Keratinocyte (primary cell): ENCODE measurements at regions not wholly inside any gene's neighbourhood (a gene's known extent, or its start where the extent isn't known, plus 50 kb on each side); places are given as distances from the start of the nearest gene placed in this dataset.

Experiments
- DNase-seq: peaks from one replicate; pipeline ENCODE4 v3.0.0-alpha.2; 2011; ENCODE audit warnings: low read depth, missing footprints, low spot score
- FAIRE-seq: peaks from 2 replicates; lab custom pipeline; 2011; peaks lifted over from hg19 to GRCh38; lab: Jason Lieb, UNC
- H2AFZ ChIP-seq: 2 replicates; pipeline ENCODE4 v1.6.0; 2012; ENCODE audit warnings: low read length, control low read depth, inconsistent platforms; ENCODE audit not compliant: control insufficient read depth
- H3K27ac ChIP-seq: 2 replicates; pipeline ENCODE4 v1.5.1; 2011; ENCODE audit warnings: low read length; ENCODE audit not compliant: control insufficient read depth, insufficient read depth
- H3K27me3 ChIP-seq: 3 replicates; pipeline ENCODE4 v1.6.0; 2011; ENCODE audit warnings: low read length; ENCODE audit not compliant: control insufficient read depth, insufficient read depth; ENCODE audit errors: extremely low read depth
- H3K36me3 ChIP-seq, 2 experiments: 2 replicates in 1 of 2; 3 replicates in 1 of 2; pipeline ENCODE4 v1.5.1; 2011; ENCODE audit warnings: low read length in 2 of 2, mild to moderate bottlenecking in 1 of 2; ENCODE audit not compliant: control insufficient read depth in 2 of 2, insufficient read depth in 2 of 2; ENCODE audit errors: extremely low read depth in 1 of 2
- H3K4me1 ChIP-seq: 3 replicates; pipeline ENCODE4 v1.5.1; 2011; ENCODE audit warnings: low read length; ENCODE audit not compliant: control insufficient read depth, insufficient read depth; ENCODE audit errors: extremely low read depth
- H3K4me2 ChIP-seq: 3 replicates; pipeline ENCODE4 v1.6.0; 2011; ENCODE audit warnings: low read depth, low read length; ENCODE audit not compliant: control insufficient read depth, insufficient read depth; ENCODE audit errors: extremely low read depth
- H3K4me3 ChIP-seq, 3 experiments: fragments of 200-600 bp in 1 of 3; sonication (generic) in 1 of 3; 2 replicates in 2 of 3; 3 replicates in 1 of 3; pipeline ENCODE4 v1.5.1; 2011 to 2016; ENCODE audit warnings: low read length in 3 of 3, mild to moderate bottlenecking in 3 of 3, control low read depth in 2 of 3, inconsistent platforms in 1 of 3, low read depth in 1 of 3, mixed read lengths in 1 of 3, mixed run types in 1 of 3, moderate library complexity in 1 of 3; ENCODE audit not compliant: control insufficient read depth in 2 of 3, insufficient read depth in 2 of 3; ENCODE audit errors: extremely low read depth in 1 of 3
- H3K79me2 ChIP-seq: 2 replicates; pipeline ENCODE4 v1.6.0; 2012; ENCODE audit warnings: low read length; ENCODE audit not compliant: control insufficient read depth, insufficient read depth
- H3K9ac ChIP-seq: 3 replicates; pipeline ENCODE4 v1.6.0; 2011; ENCODE audit warnings: low read length; ENCODE audit not compliant: control insufficient read depth, insufficient read depth; ENCODE audit errors: extremely low read depth
- H3K9me1 ChIP-seq: 3 replicates; pipeline ENCODE4 v1.6.0; 2011; ENCODE audit warnings: low read length; ENCODE audit not compliant: control insufficient read depth, insufficient read depth; ENCODE audit errors: extremely low read depth
- H3K9me3 ChIP-seq: 2 replicates; pipeline ENCODE4 v1.5.1; 2012; ENCODE audit warnings: low read depth, low read length; ENCODE audit not compliant: control insufficient read depth
- H4K20me1 ChIP-seq: 3 replicates; pipeline ENCODE4 v1.6.0; 2011; ENCODE audit warnings: low read length; ENCODE audit not compliant: control insufficient read depth, insufficient read depth; ENCODE audit errors: extremely low read depth
- CTCF ChIP-seq, 3 experiments: IDR thresholded peaks in 1 of 3; conservative IDR thresholded peaks in 1 of 3; optimal IDR thresholded peaks in 1 of 3; 2 replicates in 2 of 3; 3 replicates in 1 of 3; pipeline versions ENCODE3 to v1.5.1; 2011; ENCODE audit warnings: low read length in 3 of 3, mild to moderate bottlenecking in 3 of 3, moderate library complexity in 2 of 3, control low read depth in 1 of 3, inconsistent platforms in 1 of 3; ENCODE audit not compliant: insufficient read depth in 2 of 3; ENCODE audit errors: extremely low read depth in 1 of 3
- EZH2 ChIP-seq: IDR thresholded peaks from one replicate; pipeline ENCODE4 v1.6.1; 2012; ENCODE audit warnings: inconsistent platforms, mild to moderate bottlenecking, low read length, moderate library complexity
- dilution Hi-C: fragments of 300-500 bp; cut with MboI; formaldehyde crosslinking; loops from one replicate; pipeline ENCODE4 v1.7.0; 2020; ENCODE audit warnings: low sequenced_read_pairs; ENCODE audit not compliant: extremely low pct_ligation_motif_present

GRCh38 chr4:188688956-188689355 is 549.7 kb downstream of the TRIML1 start:
- no peak overlapping the region for H3K4me2 ChIP-seq
- no peak for FAIRE-seq
- TF ChIP-seq EZH2 (no peak), CTCF (optimal IDR thresholded peaks at IDR 0.05 in 1 of 3, IDR thresholded peaks at IDR 0.05 in 1 of 3, conservative IDR thresholded peaks at IDR 0.05 in 1 of 3; ENCODE audit: extremely low read depth in 1 of 3, insufficient read depth in 2 of 3, low read length in 3 of 3) (no peak)

GRCh38 chr4:188691811-188692210 is 552.6 kb downstream of the TRIML1 start:
- dilution Hi-C loops, result no loop called here
- Histone ChIP-seq H3K27ac (no peak overlapping the region), H3K4me2 (no peak overlapping the region), H3K27me3 (no peaks in the 10 kb centered on the region), H3K9me3 (no peaks in the 10 kb centered on the region), H3K9ac (no peak overlapping the region), H3K4me1 (no peaks in the 10 kb centered on the region), H3K9me1 (no peaks in the 10 kb centered on the region), H3K4me3 (no peak overlapping the region), H2AFZ (no peak overlapping the region), H3K79me2 (no peaks in the 10 kb centered on the region), H4K20me1 (no peaks in the 10 kb centered on the region), H3K36me3 (no peaks in the 10 kb centered on the region)
- no peak for TF ChIP-seq EZH2
- no peak for TF ChIP-seq CTCF (optimal IDR thresholded peaks at IDR 0.05 in 1 of 3, IDR thresholded peaks at IDR 0.05 in 1 of 3, conservative IDR thresholded peaks at IDR 0.05 in 1 of 3; ENCODE audit: extremely low read depth in 1 of 3, insufficient read depth in 2 of 3, low read length in 3 of 3)
- FAIRE-seq (no peak), DNase-seq (no peak)

More at GRCh38 chr4:188688956-188689355, 549.7 kb downstream of the TRIML1 start:
- Histone ChIP-seq H3K79me2 (no peaks in the 10 kb centered on the region), H3K9me1 (no peaks in the 10 kb centered on the region), H3K9me3 (no peaks in the 10 kb centered on the region), H3K27me3 (no peaks in the 10 kb centered on the region), H4K20me1 (no peaks in the 10 kb centered on the region), H3K27ac (no peak overlapping the region), H3K9ac (no peak overlapping the region), H3K4me3 (no peak overlapping the region), H3K4me1 (no peaks in the 10 kb centered on the region), H3K36me3 (no peaks in the 10 kb centered on the region), H2AFZ (no peak overlapping the region)
- DNase-seq, result no peak
- dilution Hi-C loops, result no loop called here
